SKM-1 (cell line): ENCODE measurements at regions not wholly inside any gene's neighbourhood (a gene's known extent, or its start where the extent isn't known, plus 50 kb on each side); places are given as distances from the start of the nearest gene placed in this dataset.
"Not testable (repeated sequence)": the region's sequence is repeated elsewhere in the genome, so short reads cannot be mapped to it uniquely, and the experiment has no call there.

Experiments used
- DNase-seq: peaks from one replicate; lab custom pipeline; 2025; ENCODE audit not compliant: unreplicated experiment; lab: John Stamatoyannopoulos, UW

DNA sequence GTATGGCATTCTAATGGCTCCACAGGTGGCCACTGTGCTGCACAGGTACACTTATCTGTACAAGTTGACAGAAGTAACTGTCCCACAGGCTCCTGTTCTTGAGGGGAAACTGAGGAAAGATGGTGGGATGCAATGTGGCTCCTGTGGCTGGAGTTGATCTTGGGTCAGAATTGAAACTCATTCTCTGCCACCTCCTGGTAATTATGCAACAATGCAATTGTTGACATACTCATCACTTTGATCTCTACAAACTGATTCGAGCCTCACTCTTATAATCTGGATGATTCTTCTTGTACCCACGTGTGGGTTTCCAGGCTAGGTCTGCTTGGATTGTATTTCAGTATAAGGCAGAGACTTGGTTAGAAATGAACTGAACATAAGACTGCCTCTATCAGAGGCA, 148.8 kb downstream of the CCNG2 start:
- no peak for DNase-seq

DNA sequence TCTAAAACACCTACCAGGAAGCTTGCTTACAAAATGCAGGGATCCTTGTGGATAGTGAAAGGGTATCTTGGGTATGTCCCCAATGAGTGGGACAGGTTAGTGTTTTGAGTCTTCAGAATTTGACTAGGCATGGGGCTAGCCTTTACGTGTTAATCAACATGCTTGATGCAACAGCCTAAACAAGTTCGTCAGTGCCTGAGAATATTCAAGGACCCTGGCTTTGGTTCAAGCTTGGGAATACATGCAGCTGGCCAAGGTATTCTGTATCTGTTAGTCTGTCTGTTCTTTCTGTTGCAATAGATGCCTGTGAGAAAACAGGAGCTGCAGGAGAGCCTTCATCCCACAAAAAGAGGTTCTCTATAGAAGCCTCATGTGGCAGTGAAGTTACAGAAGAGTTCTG, 149.5 kb downstream of the CCNG2 start:
- DNase-seq: no peak

DNA sequence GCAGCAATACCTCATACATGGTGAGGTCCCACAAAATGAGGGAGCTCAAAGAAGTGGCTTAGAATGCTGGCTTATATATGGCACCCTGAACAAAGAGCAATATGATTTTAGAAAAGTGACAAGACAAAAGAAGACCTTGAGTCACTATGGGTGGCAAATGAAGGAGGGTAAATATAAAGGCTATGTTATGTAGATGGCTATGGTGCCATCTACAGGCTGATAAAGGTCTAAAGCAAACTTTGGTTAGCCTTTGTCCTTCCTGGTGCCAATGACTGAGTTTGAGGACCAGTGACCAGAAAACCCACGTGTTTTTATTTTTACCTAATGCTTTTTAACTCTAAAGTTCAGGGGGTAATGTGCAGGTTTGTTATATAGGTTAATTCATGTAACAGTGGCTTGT, 151.8 kb downstream of the CCNG2 start:
- no peak for DNase-seq

DNA sequence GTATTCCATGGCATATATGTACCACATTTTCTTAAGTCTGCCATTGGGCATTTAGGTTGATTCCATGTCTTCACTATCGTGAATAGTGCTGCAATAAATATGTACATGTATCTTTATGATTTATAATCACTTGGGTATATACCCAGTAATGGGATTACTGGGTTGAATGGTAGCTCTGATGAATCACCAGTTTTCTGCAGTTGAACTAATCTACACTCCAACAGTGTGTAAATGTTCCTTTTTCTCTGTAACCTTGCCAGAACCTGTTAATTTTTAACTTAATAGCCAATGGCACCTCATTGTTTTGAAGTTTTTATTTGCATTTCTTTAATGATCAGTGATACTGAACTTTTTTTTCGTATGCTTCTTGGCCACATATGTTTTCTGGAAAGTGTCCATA, 152.5 kb downstream of the CCNG2 start:
- DNase-seq: no peak

DNA sequence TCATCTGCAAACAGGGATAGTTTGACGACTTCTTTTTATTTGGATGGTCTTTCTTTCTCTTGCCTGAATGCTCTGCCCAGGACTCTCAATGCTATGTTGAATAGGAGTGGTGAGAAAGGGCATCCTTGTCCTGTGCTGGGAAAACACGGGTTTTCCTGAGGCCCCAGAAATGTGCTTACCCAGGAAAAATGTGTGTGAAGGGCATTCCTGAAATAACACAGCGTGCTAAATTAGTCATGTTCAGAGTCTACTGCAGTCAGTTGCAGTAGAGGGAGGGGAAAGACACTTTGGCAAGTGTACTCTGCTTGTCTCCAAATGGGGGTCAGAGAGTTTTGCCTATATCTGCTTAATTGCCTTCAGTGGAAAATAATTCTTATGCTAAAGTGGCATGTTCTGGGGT, 153.9 kb downstream of the CCNG2 start:
- DNase-seq: no peak

DNA sequence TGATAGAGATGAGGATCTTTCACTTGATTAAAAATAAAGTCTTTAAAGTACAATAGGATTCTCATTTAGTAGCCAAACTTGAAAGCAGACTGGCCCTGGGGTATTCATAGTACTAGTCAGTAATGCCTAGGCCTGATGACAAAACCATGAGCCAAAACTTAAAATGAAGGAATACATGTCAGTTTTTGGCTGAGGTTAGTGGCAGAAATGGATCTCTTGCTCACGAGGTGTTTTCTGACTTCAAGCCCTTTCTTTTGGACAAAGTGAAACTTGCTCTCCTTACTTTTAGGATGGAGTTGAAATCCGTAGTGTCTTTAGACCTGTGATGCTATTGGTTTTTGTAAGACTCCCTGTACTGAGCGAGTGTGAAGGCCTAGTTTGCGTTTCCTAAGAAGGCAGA, 157.7 kb downstream of the CCNG2 start:
- no peak for DNase-seq

DNA sequence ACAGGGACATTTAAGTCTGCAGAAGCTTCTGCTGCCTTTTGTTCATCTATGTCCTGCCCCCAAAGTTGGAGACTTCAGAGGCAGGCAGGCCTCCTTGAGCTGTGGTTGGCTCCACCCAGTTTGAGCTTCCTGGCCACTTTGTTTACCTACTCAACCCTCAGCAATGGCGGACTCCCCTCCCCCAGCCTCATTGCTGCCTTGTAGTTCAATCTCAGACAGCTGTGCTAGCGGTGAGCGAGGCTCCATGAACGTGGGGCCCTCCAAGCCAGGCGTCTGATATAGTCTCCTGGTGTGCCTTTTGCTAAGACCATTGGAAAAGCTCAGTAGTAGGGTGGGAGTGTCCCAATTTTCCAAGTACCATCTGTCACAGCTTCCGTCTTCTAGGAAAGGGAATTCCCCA, 170.1 kb downstream of the CCNG2 start:
- DNase-seq: no peak

DNA sequence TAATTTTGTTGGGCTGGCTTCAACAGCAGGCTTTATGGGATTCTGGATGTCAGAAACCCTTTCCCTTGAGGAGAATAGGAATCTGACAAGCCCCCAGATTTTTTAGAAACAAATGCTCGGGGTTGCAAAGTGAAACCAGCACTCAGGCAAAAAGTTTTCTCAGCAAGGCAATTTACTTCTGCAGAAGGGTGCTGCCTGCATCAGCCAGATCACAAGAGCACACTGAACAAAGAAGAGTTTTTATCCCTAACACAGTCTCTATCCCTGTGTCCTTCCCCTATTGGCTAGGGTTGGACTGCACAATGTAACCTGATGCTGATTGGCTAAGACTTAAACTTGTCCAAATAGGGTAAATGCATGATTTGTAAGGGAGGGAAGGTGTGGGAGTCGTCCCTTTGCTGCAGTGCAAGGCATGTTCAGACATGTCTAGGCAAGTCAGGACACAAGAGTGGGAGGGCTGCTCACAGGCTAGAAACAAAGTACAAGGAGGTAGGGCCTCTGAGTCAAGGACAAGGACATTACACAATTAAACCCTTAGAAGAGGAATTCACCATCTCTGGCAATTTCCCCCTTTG, 175.8 kb downstream of the CCNG2 start:
- DNase-seq: peak; percentile 77

DNA sequence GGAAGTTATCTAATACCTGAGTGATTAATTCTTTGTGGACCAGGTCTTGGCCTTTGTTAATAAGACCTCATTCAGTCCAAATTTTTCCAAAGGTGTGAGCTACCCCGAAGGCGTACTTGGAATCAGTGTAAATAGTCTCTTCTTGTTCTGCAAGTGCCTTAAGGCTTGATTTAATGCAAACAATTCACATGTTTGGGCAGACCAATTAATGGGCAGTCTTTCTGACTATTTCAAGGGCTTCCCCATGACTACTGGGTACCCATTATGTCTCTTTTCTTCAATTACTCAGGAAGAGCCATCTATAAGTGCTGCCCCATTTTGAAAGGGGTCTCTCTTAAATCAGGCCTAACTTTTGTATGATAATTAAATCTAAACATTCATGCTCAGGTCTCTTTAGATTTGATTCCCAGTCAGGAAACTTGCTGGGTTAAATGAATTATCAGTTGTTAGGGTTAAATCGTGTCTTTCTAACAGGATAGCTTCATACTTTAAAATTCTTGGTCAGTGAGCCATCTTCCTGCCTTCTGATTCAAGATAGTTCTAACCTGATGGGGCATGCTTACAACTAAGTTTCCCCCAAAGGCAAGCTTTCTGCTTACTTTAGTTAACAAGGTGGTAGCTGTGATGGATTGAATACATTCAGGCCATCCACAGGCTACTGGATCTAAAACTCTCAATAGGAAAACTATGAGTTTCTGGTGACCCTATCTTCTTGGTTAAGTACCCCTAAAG, 179.6 kb downstream of the CCNG2 start:
- no peak for DNase-seq

DNA sequence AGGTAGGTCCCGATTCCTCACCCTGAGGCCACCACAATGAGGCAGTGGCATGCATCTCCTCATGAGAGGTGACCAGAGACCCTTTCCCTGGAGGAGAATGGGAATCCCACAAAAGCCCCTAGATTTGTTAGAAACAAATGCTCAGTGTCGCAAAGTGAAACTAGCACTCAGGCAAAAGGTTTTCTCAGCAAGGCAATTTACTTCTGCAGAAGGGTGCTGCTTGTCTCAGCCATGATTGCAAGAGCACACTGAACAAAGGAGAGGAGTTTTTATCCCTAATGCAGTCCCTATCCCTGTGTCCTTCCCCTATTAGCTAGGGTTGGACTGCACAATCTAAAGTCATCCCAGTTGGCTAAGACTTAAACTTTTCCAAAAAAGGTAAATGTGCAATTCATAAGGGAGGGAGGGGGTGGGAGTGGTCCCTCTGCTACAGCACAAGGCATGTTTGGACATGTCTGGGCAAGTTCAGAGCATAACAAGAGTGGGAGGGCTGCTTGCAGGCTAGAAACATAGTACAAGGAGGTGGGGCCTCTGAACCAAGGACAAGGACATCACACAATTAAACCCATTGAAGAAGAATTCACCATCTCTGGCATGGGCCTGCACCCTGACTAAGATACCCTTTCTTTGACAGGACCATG, 185.3 kb downstream of the CCNG2 start:
- no peak for DNase-seq

DNA sequence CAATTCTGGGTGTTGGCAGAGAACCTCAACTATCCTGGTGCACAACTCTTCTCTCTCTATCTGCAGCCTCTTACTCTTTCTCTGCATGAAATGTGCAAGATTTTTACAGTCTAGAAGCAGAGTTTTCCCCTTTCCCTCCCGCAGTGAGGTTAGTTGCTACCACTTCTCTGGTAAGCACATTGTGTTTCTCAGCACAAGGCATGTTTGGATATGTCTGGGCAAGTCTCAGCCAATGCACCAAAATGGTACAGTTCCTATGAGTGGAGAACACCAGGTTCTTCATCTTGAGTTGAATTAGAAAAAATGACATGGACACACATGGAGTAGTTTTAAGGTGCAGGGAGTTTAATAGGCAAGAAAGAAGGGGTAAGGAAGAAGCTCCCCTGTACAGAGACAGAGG, 187.0 kb downstream of the CCNG2 start:
- DNase-seq: no peak

DNA sequence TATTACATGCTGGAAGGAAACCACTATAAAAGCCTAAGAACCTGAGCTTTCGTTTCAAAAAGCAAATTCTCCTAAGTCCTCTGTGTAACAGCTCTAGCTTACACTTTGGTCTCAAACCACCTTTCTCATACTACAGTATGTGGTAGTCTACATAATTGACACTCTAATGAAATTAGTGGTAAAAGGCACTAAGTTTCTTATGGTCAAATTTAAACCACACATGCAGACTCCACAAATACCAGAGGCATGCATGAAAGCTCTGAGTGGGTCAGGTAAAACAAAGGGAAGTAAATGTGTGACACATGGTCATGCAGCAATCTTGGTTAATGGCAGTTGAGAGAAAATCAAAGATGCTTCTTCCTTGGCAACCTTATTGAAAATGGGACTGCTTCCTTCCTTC, 187.8 kb downstream of the CCNG2 start:
- no peak for DNase-seq

DNA sequence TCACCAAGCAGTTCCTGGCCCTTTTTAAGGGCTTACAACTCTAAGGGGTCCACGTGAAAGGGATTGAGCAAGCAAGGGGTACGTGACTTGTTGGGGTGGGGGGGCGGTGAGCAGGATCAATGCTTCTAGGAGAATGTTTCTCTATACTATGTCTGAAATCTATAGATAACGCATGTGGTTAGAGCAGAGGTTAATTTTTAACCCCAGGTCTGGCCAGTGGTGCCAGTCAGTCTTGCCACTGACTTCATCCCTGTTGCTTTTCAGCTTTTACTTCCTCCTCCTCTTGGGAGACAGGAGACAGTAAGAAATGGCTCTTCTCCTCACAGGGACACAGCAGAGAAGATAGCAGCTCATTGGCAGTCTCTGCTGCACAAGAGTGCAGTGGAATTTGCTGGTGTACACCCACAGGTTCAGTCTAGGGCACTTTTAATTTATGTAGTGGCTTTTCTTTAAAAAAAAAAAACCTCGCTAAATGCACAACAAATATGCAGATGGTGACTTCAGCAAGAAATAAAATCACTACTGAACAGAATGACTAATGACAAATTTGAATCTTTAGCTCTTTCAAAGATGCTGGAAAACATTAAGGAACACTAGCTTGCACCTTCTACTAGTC, 190.5 kb downstream of the CCNG2 start:
- peak; percentile 29 for DNase-seq

DNA sequence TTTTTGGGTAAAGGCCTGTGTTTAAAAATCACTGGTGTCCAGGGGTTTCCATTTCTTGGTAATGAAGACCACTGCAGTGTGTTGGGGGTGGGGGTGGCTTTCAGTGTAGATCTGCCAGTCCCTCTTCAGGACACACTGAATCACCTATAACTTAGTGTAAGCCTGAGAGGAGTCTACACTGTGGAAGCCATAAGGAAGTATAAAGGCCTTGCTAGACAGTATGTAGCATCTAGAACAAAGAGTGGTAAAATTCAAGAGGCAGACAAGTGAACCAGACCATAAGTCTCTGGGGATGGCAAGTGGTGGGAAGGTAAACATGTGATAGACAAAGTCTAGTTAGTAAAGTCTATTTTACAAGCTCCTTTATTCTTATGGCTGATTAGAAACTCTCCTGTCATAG, 191.8 kb downstream of the CCNG2 start:
- DNase-seq: no peak

DNA sequence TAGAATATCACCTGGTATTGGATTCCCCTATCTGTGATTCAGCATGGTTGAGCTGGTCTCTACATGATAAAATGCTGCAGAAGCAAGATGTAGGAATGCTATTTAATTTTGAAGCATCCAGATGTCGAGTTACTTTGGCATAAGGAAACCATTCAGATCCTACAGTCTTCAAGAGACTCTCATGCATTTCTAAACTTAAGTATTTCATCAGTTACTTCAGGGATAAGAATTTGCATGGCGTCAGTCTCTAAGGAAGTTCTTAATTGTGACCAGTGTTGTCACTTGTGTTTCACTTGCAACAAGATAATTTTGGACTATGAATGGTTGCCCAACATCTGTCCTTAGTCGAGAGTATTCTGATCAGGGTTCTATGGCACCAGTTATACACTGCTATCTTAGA, 192.4 kb downstream of the CCNG2 start:
- DNase-seq: no peak

DNA sequence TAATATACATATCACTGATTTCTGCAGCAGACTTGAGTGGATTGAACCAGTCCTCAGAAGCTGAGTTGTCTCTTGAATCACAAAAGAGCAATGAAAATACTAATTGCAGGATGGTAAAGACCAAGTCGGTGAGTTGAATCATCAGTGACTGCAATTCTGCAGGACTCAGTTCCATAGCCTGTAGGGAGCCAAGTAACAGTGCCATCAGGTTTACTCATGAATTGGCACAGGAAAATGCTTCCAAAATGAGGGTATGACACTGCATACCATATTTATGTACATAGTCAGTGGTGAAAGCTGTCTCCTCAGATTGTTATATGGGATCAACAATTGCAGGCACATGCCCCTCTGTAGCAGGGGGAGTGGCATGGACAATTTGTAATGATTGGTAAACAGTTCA, 192.8 kb downstream of the CCNG2 start:
- DNase-seq: no peak

DNA sequence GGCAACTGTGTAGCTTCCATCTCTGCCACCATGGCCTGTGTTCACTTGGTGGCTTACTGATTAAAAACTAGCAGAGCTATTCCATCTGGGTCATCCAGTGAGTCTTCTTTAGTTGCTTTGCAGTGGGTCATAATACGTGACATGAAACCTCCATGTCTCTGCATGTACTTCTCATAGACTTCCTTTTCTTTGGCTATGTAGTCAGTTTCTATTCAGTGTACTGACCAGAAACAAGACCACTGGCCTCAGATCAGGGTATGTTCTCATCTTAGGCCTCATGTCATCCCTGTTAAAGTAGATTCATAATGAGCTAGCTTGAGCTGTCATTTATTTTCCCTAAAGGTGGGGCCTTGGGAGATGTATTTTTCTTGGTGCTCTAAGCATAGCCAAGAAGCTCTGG, 195.2 kb downstream of the CCNG2 start:
- DNase-seq: no peak

DNA sequence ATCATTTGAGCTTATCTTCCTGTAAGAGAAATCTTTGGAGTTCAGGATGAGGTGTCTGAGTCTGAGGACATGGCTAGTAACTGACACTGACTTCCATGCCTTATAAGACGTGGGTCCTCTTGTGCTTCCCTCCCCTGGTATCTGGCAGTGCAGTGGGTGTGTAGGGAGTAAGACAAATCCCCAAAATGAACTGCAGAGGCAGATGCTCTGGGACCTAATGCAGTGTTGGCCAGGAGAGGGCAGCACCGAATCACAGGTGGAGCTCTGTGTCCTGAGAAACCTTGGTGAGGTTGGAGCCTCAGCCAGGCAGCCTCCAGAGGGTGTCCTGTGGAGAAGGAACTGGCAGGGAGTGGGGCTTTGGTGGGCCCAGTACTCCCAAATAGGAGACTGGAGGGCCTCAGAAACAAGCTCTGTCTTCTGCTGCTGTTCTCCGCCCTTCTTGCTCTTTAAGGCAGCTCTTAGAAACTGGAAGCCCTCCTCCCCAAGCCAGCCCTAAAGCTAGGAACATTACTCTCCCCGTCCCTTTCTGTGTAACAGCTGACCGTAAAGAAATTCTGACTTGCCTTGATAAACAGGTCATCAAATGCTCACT, 196.8 kb downstream of the CCNG2 start:
- DNase-seq: not testable (repeated sequence)

DNA sequence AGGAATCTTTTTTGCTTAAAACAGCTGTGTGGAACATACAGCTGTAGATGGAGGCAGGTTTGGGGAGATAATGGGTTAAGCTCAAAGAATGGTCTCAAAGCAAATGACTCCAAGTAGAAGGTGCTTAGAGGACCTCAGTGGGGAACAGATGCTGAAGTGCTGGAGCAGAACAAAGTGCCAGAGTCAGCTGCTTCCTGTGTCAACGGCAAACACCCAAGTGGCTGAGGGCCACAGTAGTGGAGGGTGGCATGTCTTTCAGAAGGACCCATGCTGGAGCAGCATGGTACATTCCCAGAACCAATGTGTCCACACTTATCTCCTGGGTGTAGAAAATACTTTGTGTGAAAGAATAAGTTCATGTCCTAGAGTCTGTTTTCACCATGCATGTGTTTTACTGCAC, 197.5 kb downstream of the CCNG2 start:
- no peak for DNase-seq

DNA sequence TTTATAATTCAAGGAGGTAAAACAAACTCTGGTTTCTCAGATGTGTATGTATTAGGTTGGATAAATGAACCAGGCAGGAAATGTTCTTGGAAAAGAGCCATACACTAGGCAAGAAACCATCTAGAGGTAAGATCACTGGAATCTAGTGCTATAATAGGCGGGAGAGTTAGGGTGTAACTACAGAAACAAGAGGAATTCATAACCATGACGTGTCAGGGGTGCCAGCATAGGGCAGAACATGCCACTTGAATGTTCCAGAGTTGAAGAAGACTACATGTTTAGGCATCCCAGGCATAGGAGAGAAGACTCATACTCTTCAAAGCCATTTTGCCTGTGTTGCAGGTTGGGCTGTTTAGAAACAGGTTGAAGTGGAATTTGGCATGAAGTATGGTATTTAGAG, 198.7 kb downstream of the CCNG2 start:
- no peak for DNase-seq

DNA sequence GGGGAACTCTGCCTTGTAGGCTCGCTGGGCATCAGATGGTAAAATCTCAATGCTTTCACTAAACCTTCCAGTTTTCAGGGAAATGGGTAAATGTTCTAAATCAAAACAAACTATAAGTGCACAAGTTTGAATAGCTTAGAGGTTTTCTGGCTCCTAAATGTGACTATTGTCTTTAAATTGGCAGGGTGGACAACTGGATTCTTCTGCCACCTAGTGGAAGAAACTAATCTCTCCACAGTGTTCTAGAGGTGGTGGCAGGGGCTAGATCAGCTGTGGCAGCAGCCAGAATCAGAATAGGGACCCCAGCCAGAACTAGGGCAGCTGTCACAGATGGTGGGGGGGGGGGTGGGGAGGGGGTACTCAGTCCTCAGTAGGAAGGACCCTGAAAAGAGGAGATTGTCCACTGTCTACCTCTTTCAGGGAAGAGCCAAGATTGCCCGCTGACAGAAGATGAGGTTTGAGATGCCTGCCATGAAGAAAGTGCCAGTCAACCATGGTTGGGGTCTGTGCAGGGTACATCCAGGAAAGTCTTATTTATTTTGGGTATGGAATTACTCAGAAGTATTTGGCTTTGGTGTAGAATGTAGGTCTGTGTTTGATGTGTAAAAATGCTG, 201.4 kb downstream of the CCNG2 start:
- peak; percentile 55 for DNase-seq
